Naive thymus-derived CD4-positive, alpha-beta T cell (primary cell): ENCODE measurements at regions not wholly inside any gene's neighbourhood (a gene's known extent, or its start where the extent isn't known, plus 50 kb on each side); places are given as distances from the start of the nearest gene placed in this dataset.
"Not testable (repeated sequence)": the region's sequence is repeated elsewhere in the genome, so short reads cannot be mapped to it uniquely, and the experiment has no call there.

Source experiments
- ATAC-seq: fragments of 150-1000 bp; cut with Tn5 transposase; 2 replicates; pipeline ENCODE4 v1.10.0; 2021; ENCODE audit warnings: mild to moderate bottlenecking, moderate library complexity
- CTCF ChIA-PET: fragments of 350-600 bp; sonication (Branson Sonifier 250); formaldehyde crosslinking; loops from one replicate; lab custom pipeline; 2021; ENCODE audit warnings: antibody characterized with exemption; lab: Charles Lee
- POLR2A ChIA-PET: fragments of 350-600 bp; sonication (Branson Sonifier 250); formaldehyde crosslinking; loops from one replicate; lab custom pipeline; 2021; ENCODE audit warnings: antibody characterized with exemption, inconsistent platforms; lab: Charles Lee
- DNase-seq, 9 donors: peaks; one replicate each; pipeline versions ENCODE4 v3.0.0 to v3.0.0-alpha.2; 2020 to 2022; ENCODE audit warnings: mixed read lengths in 1 of 9
- H3K27ac ChIP-seq: one replicate; pipeline ENCODE4 v1.7.0; 2013; ENCODE audit warnings: mild to moderate bottlenecking, low read depth, low read length, moderate library complexity
- H3K27me3 ChIP-seq, 2 donors: one replicate each; pipeline ENCODE4 v1.7.0; 2013; ENCODE audit warnings: low read length in 2 of 2, mild to moderate bottlenecking in 2 of 2, moderate library complexity in 2 of 2; ENCODE audit not compliant: control insufficient read depth in 2 of 2, insufficient read depth in 2 of 2
- H3K36me3 ChIP-seq, 3 experiments: 1 replicate in 2 of 3; 2 replicates in 1 of 3; pipeline ENCODE4 v1.7.0; 2013; ENCODE audit warnings: low read length in 3 of 3, mild to moderate bottlenecking in 3 of 3, moderate library complexity in 1 of 3; ENCODE audit not compliant: insufficient read depth in 3 of 3, control insufficient read depth in 2 of 3
- H3K4me1 ChIP-seq, 2 donors: one replicate each; pipeline ENCODE4 v1.7.0; 2013; ENCODE audit warnings: low read length in 2 of 2, mild to moderate bottlenecking in 2 of 2, moderate library complexity in 1 of 2; ENCODE audit not compliant: control insufficient read depth in 2 of 2, insufficient read depth in 2 of 2
- H3K4me3 ChIP-seq: 2 replicates; pipeline ENCODE4 v1.7.0; 2013; ENCODE audit warnings: mild to moderate bottlenecking, low read length
- H3K9me3 ChIP-seq, 3 experiments: 1 replicate in 2 of 3; 2 replicates in 1 of 3; pipeline ENCODE4 v1.7.0; 2013; ENCODE audit warnings: low read length in 3 of 3; ENCODE audit not compliant: control insufficient read depth in 2 of 3
- H3K27ac Mint-ChIP-seq, 9 donors: one replicate each; pipeline ENCODE4 v1.8.0; 2020 to 2022; ENCODE audit warnings: mixed read lengths in 9 of 9, mild to moderate bottlenecking in 8 of 9, moderate library complexity in 5 of 9, inconsistent platforms in 2 of 9
- H3K27me3 Mint-ChIP-seq, 5 donors: one replicate each; pipeline ENCODE4 v1.8.0; 2021 to 2022; ENCODE audit warnings: mixed read lengths in 5 of 5, mild to moderate bottlenecking in 1 of 5
- H3K36me3 Mint-ChIP-seq, 5 donors: one replicate each; pipeline ENCODE4 v1.8.0; 2020 to 2022; ENCODE audit warnings: mixed read lengths in 5 of 5, mild to moderate bottlenecking in 3 of 5, inconsistent platforms in 1 of 5
- H3K4me1 Mint-ChIP-seq, 7 donors: one replicate each; pipeline ENCODE4 v1.8.0; 2020 to 2022; ENCODE audit warnings: mixed read lengths in 7 of 7, mild to moderate bottlenecking in 3 of 7, inconsistent platforms in 1 of 7
- H3K4me3 Mint-ChIP-seq, 10 donors: one replicate each; pipeline ENCODE4 v1.8.0; 2020 to 2022; ENCODE audit warnings: mild to moderate bottlenecking in 10 of 10, mixed read lengths in 10 of 10, moderate library complexity in 6 of 10, inconsistent platforms in 2 of 10
- H3K9me3 Mint-ChIP-seq, 11 donors: one replicate each; pipeline ENCODE4 v1.8.0; 2020 to 2022; ENCODE audit warnings: mixed read lengths in 11 of 11, mild to moderate bottlenecking in 4 of 11, inconsistent platforms in 1 of 11, moderate library complexity in 1 of 11
- intact Hi-C, 2 donors: fragments of 100-400 bp; cut with micrococcal nuclease; formaldehyde crosslinking; loops; one replicate each; pipeline ENCODE4 v1.15.1; 2023

DNA sequence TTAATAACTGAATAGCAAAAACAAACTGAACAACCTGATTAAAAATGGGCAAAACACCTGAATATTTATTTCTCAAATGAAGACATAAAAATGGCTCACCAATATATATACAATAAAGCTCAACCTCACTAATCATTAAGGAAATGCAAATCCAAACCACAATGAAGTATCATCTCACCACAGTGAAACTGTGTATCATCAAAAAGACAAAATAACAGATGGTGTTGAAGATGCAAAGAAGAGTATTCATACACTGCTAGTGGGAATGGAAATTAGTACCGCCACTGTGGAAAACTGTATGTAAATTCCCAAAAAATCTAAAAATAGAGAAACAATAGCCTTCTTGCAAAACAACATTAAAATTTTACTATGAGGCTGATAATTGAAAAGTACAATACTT lies 1660.1 kb upstream of the B3GALT2 start:
- no peaks in the 10 kb centered on the region for H3K36me3 Mint-ChIP-seq
- peaks cover 0 to 1% (median 0%) of the 10 kb centered on the region in 11 donors for H3K9me3 Mint-ChIP-seq
- no peak for ATAC-seq
- H3K27me3 Mint-ChIP-seq: no peaks in the 10 kb centered on the region
- Histone ChIP-seq H3K4me3 (no peak overlapping the region), H3K36me3 (no peaks in the 10 kb centered on the region), H3K4me1 (no peaks in the 10 kb centered on the region), H3K27me3 (no peaks in the 10 kb centered on the region), H3K27ac (no peak overlapping the region), H3K9me3 (no peaks in the 10 kb centered on the region)
- no peak overlapping the region for H3K27ac Mint-ChIP-seq
- H3K4me1 Mint-ChIP-seq: no peaks in the 10 kb centered on the region
- POLR2A ChIA-PET: no interaction called here
- DNase-seq: no peak
- H3K4me3 Mint-ChIP-seq: no peak overlapping the region
- intact Hi-C loops: no loop called here
- CTCF ChIA-PET: no interaction called here

- Mint-ChIP-seq H3K27ac (no peak overlapping the region), H3K36me3 (no peaks in the 10 kb centered on the region), H3K27me3 (no peaks in the 10 kb centered on the region), H3K4me3 (no peak overlapping the region), H3K9me3 (peaks cover 0 to 5% (median 0%) of the 10 kb centered on the region in 11 donors), H3K4me1 (no peaks in the 10 kb centered on the region)
- Histone ChIP-seq H3K9me3 (no peaks in the 10 kb centered on the region), H3K4me1 (no peaks in the 10 kb centered on the region), H3K36me3 (no peaks in the 10 kb centered on the region), H3K4me3 (no peak overlapping the region), H3K27me3 (no peaks in the 10 kb centered on the region), H3K27ac (no peak overlapping the region)
- DNase-seq (no peak), ATAC-seq (no peak)
- intact Hi-C loops: no loop called here
- ChIA-PET POLR2A (no interaction called here), CTCF (no interaction called here)
Observed at GRCh38 chr1:194843077-194843476, 1656.7 kb upstream of the B3GALT2 start.

- H3K27ac ChIP-seq: no peak overlapping the region
- no peaks in the 10 kb centered on the region for H3K36me3 ChIP-seq
- intact Hi-C loops: no loop called here
- no peaks in the 10 kb centered on the region for H3K27me3 ChIP-seq
- no peaks in the 10 kb centered on the region for H3K9me3 ChIP-seq
- Mint-ChIP-seq H3K4me3 (no peak overlapping the region), H3K36me3 (no peaks in the 10 kb centered on the region), H3K9me3 (peaks cover 0 to 2% (median 0%) of the 10 kb centered on the region in 11 donors), H3K27me3 (no peaks in the 10 kb centered on the region), H3K27ac (no peak overlapping the region), H3K4me1 (no peaks in the 10 kb centered on the region)
- ChIA-PET CTCF (no interaction called here), POLR2A (no interaction called here)
- no peak overlapping the region for H3K4me3 ChIP-seq
- no peaks in the 10 kb centered on the region for H3K4me1 ChIP-seq
- DNase-seq: no peak
- ATAC-seq: no peak
Observed at GRCh38 chr1:194833111-194833510, 1646.7 kb upstream of the B3GALT2 start.

GRCh38 chr1:194831595-194831994 lies 1645.2 kb upstream of the B3GALT2 start:
- H3K36me3 Mint-ChIP-seq, H3K36me3 ChIP-seq, H3K9me3 ChIP-seq, H3K9me3 Mint-ChIP-seq, H3K27ac Mint-ChIP-seq, H3K27me3 Mint-ChIP-seq, CTCF ChIA-PET, intact Hi-C loops, H3K4me3 Mint-ChIP-seq, DNase-seq, POLR2A ChIA-PET, H3K27ac ChIP-seq, H3K4me3 ChIP-seq, H3K4me1 Mint-ChIP-seq, H3K4me1 ChIP-seq, H3K27me3 ChIP-seq, ATAC-seq: not testable (repeated sequence)

GRCh38 chr1:194830387-194830786 lies 1644.0 kb upstream of the B3GALT2 start:
- H3K4me1 ChIP-seq: no peaks in the 10 kb centered on the region
- DNase-seq (no peak), ATAC-seq (no peak)
- H3K4me3 ChIP-seq: no peak overlapping the region
- H3K36me3 Mint-ChIP-seq: no peaks in the 10 kb centered on the region
- no peak overlapping the region for H3K27ac ChIP-seq
- H3K27me3 ChIP-seq: no peaks in the 10 kb centered on the region
- intact Hi-C loops: no loop called here
- H3K9me3 Mint-ChIP-seq: no peaks in the 10 kb centered on the region
- H3K9me3 ChIP-seq: no peaks in the 10 kb centered on the region
- no peaks in the 10 kb centered on the region for H3K27me3 Mint-ChIP-seq
- ChIA-PET POLR2A (no interaction called here), CTCF (interaction anchor here (0.7 kb wide), 1 partner anchor 137 kb away, joined by 4 read pairs; no protein-coding TSS in a partner anchor)
- no peaks in the 10 kb centered on the region for H3K36me3 ChIP-seq
- H3K4me3 Mint-ChIP-seq: no peak overlapping the region
- H3K4me1 Mint-ChIP-seq: no peaks in the 10 kb centered on the region
- H3K27ac Mint-ChIP-seq: no peak overlapping the region

GRCh38 chr1:194829492-194829891 lies 1643.1 kb upstream of the B3GALT2 start:
- no peak overlapping the region for H3K27ac Mint-ChIP-seq
- DNase-seq: no peak
- CTCF ChIA-PET: no interaction called here
- no peaks in the 10 kb centered on the region for H3K36me3 ChIP-seq
- H3K9me3 Mint-ChIP-seq: no peaks in the 10 kb centered on the region
- no peak for ATAC-seq
- POLR2A ChIA-PET: no interaction called here
- H3K4me3 Mint-ChIP-seq: no peak overlapping the region
- intact Hi-C loops: no loop called here
- H3K27me3 ChIP-seq: no peaks in the 10 kb centered on the region
- H3K27me3 Mint-ChIP-seq: no peaks in the 10 kb centered on the region
- H3K4me1 Mint-ChIP-seq: no peaks in the 10 kb centered on the region
- no peaks in the 10 kb centered on the region for H3K9me3 ChIP-seq
- no peaks in the 10 kb centered on the region for H3K4me1 ChIP-seq
- no peak overlapping the region for H3K27ac ChIP-seq
- no peak overlapping the region for H3K4me3 ChIP-seq
- H3K36me3 Mint-ChIP-seq: no peaks in the 10 kb centered on the region

DNA sequence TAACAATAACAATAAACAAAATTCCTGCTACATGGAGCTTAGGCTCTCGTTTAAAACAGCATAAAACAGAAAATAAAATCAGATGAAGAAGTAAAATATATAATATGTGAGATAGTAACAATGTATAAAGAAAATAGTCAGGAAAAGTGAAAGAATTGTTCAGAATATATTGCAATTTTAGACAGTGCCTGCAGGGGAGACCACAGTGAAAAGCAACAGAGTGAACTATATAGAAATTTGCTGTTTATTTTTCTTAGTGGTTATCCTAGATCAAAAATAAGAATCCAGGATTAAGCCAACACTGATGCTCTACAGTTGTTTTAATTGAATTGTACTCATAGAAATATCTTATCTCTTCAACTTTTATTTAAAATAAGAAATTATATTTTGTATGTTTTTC lies 1639.0 kb upstream of the B3GALT2 start:
- H3K27ac ChIP-seq: no peak overlapping the region
- DNase-seq (no peak), ATAC-seq (no peak)
- intact Hi-C loops: no loop called here
- no peaks in the 10 kb centered on the region for H3K9me3 ChIP-seq
- H3K4me1 ChIP-seq: no peaks in the 10 kb centered on the region
- Mint-ChIP-seq H3K36me3 (no peaks in the 10 kb centered on the region), H3K4me3 (no peak overlapping the region), H3K27ac (peak overlapping the region in 1 of 9 donors; percentile 32), H3K27me3 (no peaks in the 10 kb centered on the region), H3K9me3 (no peaks in the 10 kb centered on the region), H3K4me1 (no peaks in the 10 kb centered on the region)
- H3K36me3 ChIP-seq: no peaks in the 10 kb centered on the region
- H3K4me3 ChIP-seq: no peak overlapping the region
- ChIA-PET CTCF (no interaction called here), POLR2A (no interaction called here)
- H3K27me3 ChIP-seq: no peaks in the 10 kb centered on the region
